ENCODE measurements at regions not wholly inside any gene's neighbourhood (a gene's known extent, or its start where the extent isn't known, plus 50 kb on each side); places are given as distances from the start of the nearest gene placed in this dataset.

GRCh38 chr15:45780352-45780751, 145.5 kb downstream of the SQOR start:
- ChIA-PET CTCF (no interaction called here), POLR2A (no interaction called here)
- intact Hi-C loops (cut with micrococcal nuclease; ENCODE audit: unreplicated experiment) (no loop called here), in situ Hi-C loops (cut with HindIII; ENCODE audit: low pct_unique_long_range_greater_than_20kb, low sequenced_read_pairs) (no loop called here)
- H3K27me3 ChIP-seq (ENCODE audit: control insufficient read depth, insufficient read depth, low read length), result no peaks in the 10 kb centered on the region
- no peak for DNase-seq (ENCODE audit: low read depth, low spot score)
- BruUV-seq (replicated peaks), result no TSS peak
- no peak for ATAC-seq
- no peaks in the 10 kb centered on the region for H3K9me3 ChIP-seq (ENCODE audit: control insufficient read depth, insufficient read depth, low read depth, low read length)
- no peaks in the 10 kb centered on the region for H3K4me1 ChIP-seq (ENCODE audit: control insufficient read depth, insufficient read depth, low read length)
- no peaks in the 10 kb centered on the region for H3K36me3 ChIP-seq (ENCODE audit: control insufficient read depth, insufficient read depth, low read length)
- no peak for TF ChIP-seq POLR2AphosphoS5 (IDR thresholded peaks at IDR 0.05; ENCODE audit: low read depth, low read length)
- TF ChIP-seq CTCF (IDR thresholded peaks at IDR 0.05), result peak; percentile 25
- no peak overlapping the region for H3K27ac ChIP-seq (ENCODE audit: low read length)
- no peak overlapping the region for H3K4me3 ChIP-seq (ENCODE audit: low read depth in 2 of 2, low read length in 2 of 2)

GRCh38 chr15:45784656-45785055, 149.8 kb downstream of the SQOR start:
- Histone ChIP-seq H3K27me3 (ENCODE audit: control insufficient read depth, insufficient read depth, low read length) (no peaks in the 10 kb centered on the region), H3K27ac (ENCODE audit: low read length) (no peak overlapping the region), H3K4me3 (ENCODE audit: low read depth in 2 of 2, low read length in 2 of 2) (no peak overlapping the region), H3K4me1 (ENCODE audit: control insufficient read depth, insufficient read depth, low read length) (no peaks in the 10 kb centered on the region), H3K9me3 (ENCODE audit: control insufficient read depth, insufficient read depth, low read depth, low read length) (no peaks in the 10 kb centered on the region), H3K36me3 (ENCODE audit: control insufficient read depth, insufficient read depth, low read length) (no peaks in the 10 kb centered on the region)
- intact Hi-C loops (cut with micrococcal nuclease; ENCODE audit: unreplicated experiment), result no loop called here
- ATAC-seq (no peak), DNase-seq (ENCODE audit: low read depth, low spot score) (no peak)
- CTCF ChIA-PET, result no interaction called here
- in situ Hi-C loops (cut with HindIII; ENCODE audit: low pct_unique_long_range_greater_than_20kb, low sequenced_read_pairs), result no loop called here
- TF ChIP-seq TCF7L2 (IDR thresholded peaks at IDR 0.05; ENCODE audit: low read depth, low read length) (no peak), CTCF (IDR thresholded peaks at IDR 0.05) (no peak), SIN3A (IDR thresholded peaks at IDR 0.05; ENCODE audit: borderline replicate concordance, insufficient read depth, low read depth, low read length) (no peak), REST (IDR thresholded peaks at IDR 0.05; ENCODE audit: insufficient read depth in 1 of 2, low read depth in 2 of 2, low read length in 1 of 2) (no peak), POLR2AphosphoS5 (IDR thresholded peaks at IDR 0.05; ENCODE audit: low read depth, low read length) (no peak)
- BruUV-seq (replicated peaks), result no TSS peak
- POLR2A ChIA-PET, result no interaction called here

- ChIA-PET CTCF (no interaction called here), POLR2A (interaction anchor here (0.7 kb wide), 1 partner anchor 11 kb away, joined by 4 read pairs; no protein-coding TSS in a partner anchor)
- Histone ChIP-seq H3K4me1 (ENCODE audit: control insufficient read depth, insufficient read depth, low read length) (no peaks in the 10 kb centered on the region), H3K4me3 (ENCODE audit: low read depth in 2 of 2, low read length in 2 of 2) (no peak overlapping the region), H3K27ac (ENCODE audit: low read length) (no peak overlapping the region), H3K27me3 (ENCODE audit: control insufficient read depth, insufficient read depth, low read length) (no peaks in the 10 kb centered on the region), H3K9me3 (ENCODE audit: control insufficient read depth, insufficient read depth, low read depth, low read length) (no peaks in the 10 kb centered on the region), H3K36me3 (ENCODE audit: control insufficient read depth, insufficient read depth, low read length) (no peaks in the 10 kb centered on the region)
- intact Hi-C loops (cut with micrococcal nuclease; ENCODE audit: unreplicated experiment) (no loop called here), in situ Hi-C loops (cut with HindIII; ENCODE audit: low pct_unique_long_range_greater_than_20kb, low sequenced_read_pairs) (no loop called here)
- DNase-seq (ENCODE audit: low read depth, low spot score) (no peak), ATAC-seq (no peak)
- TF ChIP-seq TCF7L2 (IDR thresholded peaks at IDR 0.05; ENCODE audit: low read depth, low read length), result no peak
- no peak for TF ChIP-seq SIN3A (IDR thresholded peaks at IDR 0.05; ENCODE audit: borderline replicate concordance, insufficient read depth, low read depth, low read length)
- TF ChIP-seq REST (IDR thresholded peaks at IDR 0.05; ENCODE audit: insufficient read depth in 1 of 2, low read depth in 2 of 2, low read length in 1 of 2), result no peak
- TF ChIP-seq POLR2AphosphoS5 (IDR thresholded peaks at IDR 0.05; ENCODE audit: low read depth, low read length), result no peak
- TF ChIP-seq CTCF (IDR thresholded peaks at IDR 0.05), result no peak
- no TSS peak for BruUV-seq (replicated peaks)
Measured at GRCh38 chr15:45785897-45786296, 151.1 kb downstream of the SQOR start.
